Tibial nerve (tissue), 4 donors: ENCODE measurements at regions not wholly inside any gene's neighbourhood (a gene's known extent, or its start where the extent isn't known, plus 50 kb on each side); places are given as distances from the start of the nearest gene placed in this dataset.
"Not testable (repeated sequence)": the region's sequence is repeated elsewhere in the genome, so short reads cannot be mapped to it uniquely, and the experiment has no call there.

Experiments used
- DNase-seq, 2 donors: peaks; one replicate each; pipeline ENCODE4 v3.0.0-alpha.2; 2019; ENCODE audit warnings: low spot score in 2 of 2
- H3K27ac ChIP-seq, 4 donors: fragments of 200-600 bp; sonication (generic) in 3 of 4; one replicate each; pipeline ENCODE4 v1.5.1; 2017 to 2019; ENCODE audit warnings: mild to moderate bottlenecking in 1 of 4
- H3K27me3 ChIP-seq, 2 donors: fragments of 200-600 bp; sonication (generic) in 1 of 2; one replicate each; pipeline versions ENCODE4 v1.5.1 to v1.6.0; 2017 to 2019
- H3K36me3 ChIP-seq, 3 donors: fragments of 200-600 bp; sonication (generic); one replicate each; pipeline ENCODE4 v1.5.1; 2018 to 2019
- H3K4me1 ChIP-seq, 4 donors: fragments of 200-600 bp; sonication (generic) in 3 of 4; one replicate each; pipeline ENCODE4 v1.5.1; 2017 to 2019
- H3K4me3 ChIP-seq, 4 donors: fragments of 200-600 bp; sonication (generic) in 3 of 4; one replicate each; pipeline ENCODE4 v1.5.1; 2017 to 2019; ENCODE audit warnings: mild to moderate bottlenecking in 1 of 4, moderate library complexity in 1 of 4
- H3K9me3 ChIP-seq, 4 donors: fragments of 200-600 bp; sonication (generic) in 3 of 4; one replicate each; pipeline ENCODE4 v1.5.1; 2017 to 2019
- CTCF ChIP-seq, 5 experiments: fragments of 200-600 bp in 3 of 5; fragments of 450-650 bp in 2 of 5; sonication (generic) in 3 of 5; IDR thresholded peaks; one replicate each; pipeline ENCODE4 v1.5.1; 2016 to 2019; ENCODE audit warnings: antibody characterized with exemption in 5 of 5, mild to moderate bottlenecking in 3 of 5, moderate library complexity in 2 of 5
- EP300 ChIP-seq, 2 donors: sonication (generic); formaldehyde crosslinking; IDR thresholded peaks; one replicate each; pipeline ENCODE4 v1.6.1; 2017; ENCODE audit warnings: antibody characterized with exemption in 2 of 2, mild to moderate bottlenecking in 1 of 2
- POLR2A ChIP-seq, 2 donors: fragments of 450-650 bp; IDR thresholded peaks; one replicate each; pipeline ENCODE4 v1.6.1; 2017; ENCODE audit warnings: antibody characterized with exemption in 2 of 2, mild to moderate bottlenecking in 2 of 2, moderate library complexity in 2 of 2
- whole genome bisulfite sequencing, 2 donors: methylation state at CpG; one replicate each; pipeline ENCODE4 v1.1.5; 2018; 5-methylcytosine and 5-hydroxymethylcytosine counted together

GRCh38 chr22:23457380-23457985, 122.6 kb downstream of the IGLL1 start:
- Histone ChIP-seq H3K4me3 (no peak overlapping the region), H3K4me1 (peaks cover 0 to 18% (median 0%) of the 10 kb centered on the region in 4 donors), H3K27me3 (peaks cover 0 to 4% of the 10 kb centered on the region in 2 donors), H3K27ac (no peak overlapping the region), H3K36me3 (no peaks in the 10 kb centered on the region), H3K9me3 (no peaks in the 10 kb centered on the region)
- WGBS, 2 donors: 76 to 78% methylated on average over 21 of the region's 21 CpGs
- DNase-seq: no peak
- TF ChIP-seq POLR2A (IDR thresholded peaks at IDR 0.05) (no peak), EP300 (IDR thresholded peaks at IDR 0.05) (no peak), CTCF (IDR thresholded peaks at IDR 0.05) (no peak)

GRCh38 chr22:23456666-23457379, 123.3 kb downstream of the IGLL1 start:
- H3K4me1 ChIP-seq: peaks cover 0 to 18% (median 0%) of the 10 kb centered on the region in 4 donors
- not testable (repeated sequence) for H3K27me3 ChIP-seq, H3K27ac ChIP-seq, H3K36me3 ChIP-seq, H3K4me3 ChIP-seq, DNase-seq, H3K9me3 ChIP-seq
- 60 to 74% methylated on average over 18 to 27 of the region's 27 CpGs for WGBS, 2 donors

GRCh38 chr22:23454345-23454744, 125.7 kb downstream of the IGLL1 start:
- not testable (repeated sequence) for H3K27me3 ChIP-seq, H3K36me3 ChIP-seq, H3K4me3 ChIP-seq, H3K27ac ChIP-seq, DNase-seq, H3K9me3 ChIP-seq
- H3K4me1 ChIP-seq: peaks cover 0 to 14% (median 0%) of the 10 kb centered on the region in 4 donors
- WGBS, 2 donors: 92% methylated on average over 9 of the region's 9 CpGs

- Histone ChIP-seq H3K36me3 (no peaks in the 10 kb centered on the region), H3K27ac (no peak overlapping the region)
- WGBS, 2 donors: 87 to 90% methylated on average over 9 of the region's 9 CpGs
Measured at GRCh38 chr22:23453277-23453676, 126.8 kb downstream of the IGLL1 start.

GRCh38 chr22:23452231-23453010, 127.7 kb downstream of the IGLL1 start:
- no peak overlapping the region for H3K27ac ChIP-seq
- H3K9me3 ChIP-seq: no peaks in the 10 kb centered on the region
- H3K36me3 ChIP-seq: no peaks in the 10 kb centered on the region
- peaks cover 0 to 4% of the 10 kb centered on the region in 2 donors for H3K27me3 ChIP-seq
- DNase-seq: no peak
- no peak overlapping the region for H3K4me3 ChIP-seq
- TF ChIP-seq CTCF (IDR thresholded peaks at IDR 0.05): no peak
- no peak for TF ChIP-seq EP300 (IDR thresholded peaks at IDR 0.05)
- no peak for TF ChIP-seq POLR2A (IDR thresholded peaks at IDR 0.05)
- WGBS, 2 donors: 79 to 82% methylated on average over 20 to 21 of the region's 23 CpGs
- no peaks in the 10 kb centered on the region for H3K4me1 ChIP-seq

More at GRCh38 chr22:23453277-23453676, 126.8 kb downstream of the IGLL1 start:
- TF ChIP-seq CTCF (IDR thresholded peaks at IDR 0.05) (no peak), EP300 (IDR thresholded peaks at IDR 0.05) (no peak), POLR2A (IDR thresholded peaks at IDR 0.05) (no peak)
- Histone ChIP-seq H3K4me3 (no peak overlapping the region), H3K9me3 (no peaks in the 10 kb centered on the region), H3K27me3 (peaks cover 0 to 4% of the 10 kb centered on the region in 2 donors), H3K4me1 (peaks cover 0 to 5% (median 0%) of the 10 kb centered on the region in 4 donors)
- no peak for DNase-seq

- not testable (repeated sequence) for DNase-seq, H3K27me3 ChIP-seq, H3K36me3 ChIP-seq, H3K9me3 ChIP-seq, H3K4me3 ChIP-seq, H3K4me1 ChIP-seq, H3K27ac ChIP-seq
- 61 to 63% methylated on average over 15 to 27 of the region's 30 CpGs for WGBS, 2 donors
Measured at GRCh38 chr22:23451452-23452230, 128.4 kb downstream of the IGLL1 start.

GRCh38 chr22:23450821-23451220, 129.3 kb downstream of the IGLL1 start:
- peaks cover 0 to 12% (median 0%) of the 10 kb centered on the region in 4 donors for H3K9me3 ChIP-seq
- not testable (repeated sequence) for DNase-seq, H3K27ac ChIP-seq, H3K4me1 ChIP-seq, H3K36me3 ChIP-seq, H3K4me3 ChIP-seq, H3K27me3 ChIP-seq
- 86 to 94% methylated on average over 8 to 9 of the region's 15 CpGs for WGBS, 2 donors
